Endothelial cell of umbilical vein (primary cell): ENCODE measurements at regions not wholly inside any gene's neighbourhood (a gene's known extent, or its start where the extent isn't known, plus 50 kb on each side); places are given as distances from the start of the nearest gene placed in this dataset.

Source experiments
- BruUV-seq: library from RNA; stranded (reverse); fragments of 400-500 nt; replicated peaks from 2 replicates; lab custom pipeline; 2021; lab: Mats Ljungman, UMichigan
- CTCF ChIA-PET: fragments of 300-600, 350-600 bp; sonication (Branson Sonifier 250); formaldehyde crosslinking; loops from one replicate; lab custom pipeline; 2021; ENCODE audit warnings: antibody characterized with exemption, inconsistent platforms; lab: Charles Lee
- POLR2A ChIA-PET: fragments of 300-600, 350-600 bp; sonication (Branson Sonifier 250); formaldehyde crosslinking; loops from one replicate; lab custom pipeline; 2021; ENCODE audit warnings: antibody characterized with exemption, inconsistent platforms; lab: Charles Lee
- DNase-seq: peaks from one replicate; pipeline ENCODE4 v3.0.0-alpha.2; 2011; ENCODE audit warnings: low read depth, low spot score
- FAIRE-seq: peaks from 2 replicates; lab custom pipeline; 2011; peaks lifted over from hg19 to GRCh38; lab: Jason Lieb, UNC
- H2AFZ ChIP-seq: 2 replicates; pipeline ENCODE4 v1.6.0; 2012; ENCODE audit warnings: low read depth, low read length, control low read depth, inconsistent platforms
- H3K27ac ChIP-seq: 2 replicates; pipeline ENCODE4 v1.5.1; 2011; ENCODE audit warnings: low read depth, mild to moderate bottlenecking, control low read depth, low read length, moderate library complexity; ENCODE audit not compliant: insufficient read depth
- H3K27me3 ChIP-seq, 2 experiments: 2 replicates each; pipeline versions ENCODE4 v1.6.0 to v1.6.1; 2011; ENCODE audit warnings: low read length in 2 of 2, mixed read lengths in 1 of 2; ENCODE audit not compliant: control insufficient read depth in 2 of 2, insufficient read depth in 2 of 2
- H3K36me3 ChIP-seq, 2 experiments: 2 replicates in 1 of 2; 3 replicates in 1 of 2; pipeline ENCODE4 v1.5.1; 2011; ENCODE audit warnings: low read length in 2 of 2, mild to moderate bottlenecking in 1 of 2, moderate library complexity in 1 of 2; ENCODE audit not compliant: control insufficient read depth in 2 of 2, insufficient read depth in 2 of 2; ENCODE audit errors: extremely low read depth in 1 of 2
- H3K4me1 ChIP-seq: 3 replicates; pipeline ENCODE4 v1.5.1; 2011; ENCODE audit warnings: mild to moderate bottlenecking, low read length; ENCODE audit not compliant: control insufficient read depth, insufficient read depth; ENCODE audit errors: extremely low read depth
- H3K4me2 ChIP-seq: 2 replicates; pipeline ENCODE4 v1.6.1; 2011; ENCODE audit warnings: low read length, control low read depth, mixed read lengths; ENCODE audit not compliant: insufficient read depth
- H3K4me3 ChIP-seq, 3 experiments: fragments of 200-600 bp in 1 of 3; sonication (generic), shearing (Covaris generic) in 1 of 3; replicated peaks in 1 of 3; 2 replicates each; pipeline ENCODE4 v1.5.1; 2011 to 2016; ENCODE audit warnings: control low read depth in 3 of 3, low read length in 3 of 3, mild to moderate bottlenecking in 2 of 3, inconsistent platforms in 1 of 3, low read depth in 1 of 3, moderate library complexity in 1 of 3; ENCODE audit not compliant: insufficient read depth in 1 of 3
- H3K79me2 ChIP-seq: 2 replicates; pipeline ENCODE4 v1.6.0; 2012; ENCODE audit warnings: low read length, inconsistent platforms; ENCODE audit not compliant: control insufficient read depth, insufficient read depth
- H3K9ac ChIP-seq: replicated peaks from 2 replicates; pipeline ENCODE3; 2011; ENCODE audit warnings: low read length, control low read depth; ENCODE audit not compliant: insufficient read depth; ENCODE audit errors: extremely low read depth
- H3K9me1 ChIP-seq: replicated peaks from 3 replicates; pipeline ENCODE4 v1.6.0; 2011; ENCODE audit warnings: mild to moderate bottlenecking, low read length; ENCODE audit not compliant: control insufficient read depth, insufficient read depth; ENCODE audit errors: extremely low read depth
- H3K9me3 ChIP-seq: replicated peaks from 2 replicates; pipeline ENCODE4 v1.5.1; 2012; ENCODE audit warnings: low read length, inconsistent platforms; ENCODE audit not compliant: control insufficient read depth, insufficient read depth
- H4K20me1 ChIP-seq: replicated peaks from 2 replicates; pipeline ENCODE3; 2011; ENCODE audit warnings: mild to moderate bottlenecking, low read length; ENCODE audit not compliant: control insufficient read depth, insufficient read depth; ENCODE audit errors: extremely low read depth
- CTCF ChIP-seq, 2 donors: IDR thresholded peaks; 1 replicate in 1 of 2; 2 replicates in 1 of 2; pipeline ENCODE4 v1.5.1; 2011; ENCODE audit warnings: low read length in 2 of 2, mild to moderate bottlenecking in 2 of 2, moderate library complexity in 2 of 2, control low read depth in 1 of 2, inconsistent platforms in 1 of 2, low read depth in 1 of 2; ENCODE audit not compliant: insufficient read depth in 1 of 2; ENCODE audit errors: extremely low read depth in 1 of 2
- EZH2 ChIP-seq: IDR thresholded peaks from 2 replicates; pipeline ENCODE4 v1.6.1; 2012; ENCODE audit warnings: borderline replicate concordance, low read depth, mild to moderate bottlenecking, moderate library complexity, low read length, inconsistent platforms; ENCODE audit not compliant: severe bottlenecking
- FOS ChIP-seq: IDR thresholded peaks from 2 replicates; pipeline ENCODE4 v1.6.1; 2011; ENCODE audit warnings: mild to moderate bottlenecking, low read length, moderate library complexity, borderline replicate concordance; ENCODE audit not compliant: insufficient read depth
- GATA2 ChIP-seq: IDR thresholded peaks from 2 replicates; pipeline ENCODE4 v1.7.0; 2011; ENCODE audit warnings: low read depth, mild to moderate bottlenecking, moderate library complexity, mixed read lengths, low read length; ENCODE audit not compliant: insufficient read length, insufficient read depth
- JUN ChIP-seq: IDR thresholded peaks from 2 replicates; pipeline ENCODE4 v1.6.1; 2011; ENCODE audit warnings: borderline replicate concordance, low read depth; ENCODE audit not compliant: insufficient read length, insufficient read depth
- MAX ChIP-seq: IDR thresholded peaks from 2 replicates; pipeline ENCODE4 v1.6.1; 2011; ENCODE audit not compliant: insufficient read depth, insufficient read length
- MYC ChIP-seq: IDR thresholded peaks from one replicate; pipeline ENCODE4 v1.6.1; 2011; ENCODE audit warnings: mild to moderate bottlenecking, low read depth, low read length
- POLR2A ChIP-seq: IDR thresholded peaks from 2 replicates; pipeline ENCODE4 v1.6.1; 2012; ENCODE audit warnings: low read depth, mild to moderate bottlenecking, control low read depth, low read length
- POLR2AphosphoS5 ChIP-seq: IDR thresholded peaks from 2 replicates; pipeline ENCODE4 v1.6.1; 2012; ENCODE audit warnings: low read depth, mild to moderate bottlenecking, control low read depth, low read length, moderate library complexity; ENCODE audit not compliant: insufficient read depth
- dilution Hi-C: fragments of 300-500 bp; cut with MboI; formaldehyde crosslinking; loops from one replicate; pipeline ENCODE4 v1.15.0; 2019; ENCODE audit warnings: low sequenced_read_pairs; ENCODE audit not compliant: extremely low pct_ligation_motif_present
- intact Hi-C: fragments of 100-400 bp; cut with micrococcal nuclease; formaldehyde crosslinking; loops from one replicate; pipeline ENCODE4 v1.10.0; 2022

GRCh38 chr1:94646786-94647555 is 105.4 kb upstream of the F3 start:
- peaks cover 4 to 5% of the 10 kb centered on the region in 2 experiments for H3K27me3 ChIP-seq
- H3K79me2 ChIP-seq: no peaks in the 10 kb centered on the region
- no peaks in the 10 kb centered on the region for H3K36me3 ChIP-seq
- dilution Hi-C loops: no loop called here
- intact Hi-C loops: no loop called here
- H3K4me2 ChIP-seq: no peak overlapping the region
- no peak overlapping the region for H3K9ac ChIP-seq
- no peaks in the 10 kb centered on the region for H3K4me1 ChIP-seq
- H2AFZ ChIP-seq: no peak overlapping the region
- no peaks in the 10 kb centered on the region for H3K9me1 ChIP-seq
- CTCF ChIA-PET: no interaction called here
- POLR2A ChIA-PET: no interaction called here
- FAIRE-seq (no peak), DNase-seq (no peak)
- TF ChIP-seq MAX (no peak), MYC (no peak), JUN (no peak), POLR2AphosphoS5 (no peak), EZH2 (no peak), CTCF (IDR thresholded peaks at IDR 0.05; ENCODE audit: extremely low read depth in 1 of 2, insufficient read depth in 1 of 2, low read depth in 1 of 2, low read length in 2 of 2) (no peak), GATA2 (no peak), POLR2A (no peak), FOS (no peak)
- no peaks in the 10 kb centered on the region for H4K20me1 ChIP-seq
- H3K4me3 ChIP-seq: no peak overlapping the region
- no TSS peak for BruUV-seq
- H3K27ac ChIP-seq: no peak overlapping the region
- no peaks in the 10 kb centered on the region for H3K9me3 ChIP-seq
